ENCODE measurements at regions not wholly inside any gene's neighbourhood (a gene's known extent, or its start where the extent isn't known, plus 50 kb on each side); places are given as distances from the start of the nearest gene placed in this dataset.

- Histone ChIP-seq H3K79me2 (ENCODE audit: control insufficient read depth, insufficient read depth, low read length) (no peaks in the 10 kb centered on the region), H3K27ac (ENCODE audit: control insufficient read depth, insufficient read depth, low read length) (no peak overlapping the region), H3K9me1 (ENCODE audit: control insufficient read depth, extremely low read depth, insufficient read depth, low read length) (no peaks in the 10 kb centered on the region), H3K36me3 (ENCODE audit: control insufficient read depth in 2 of 2, extremely low read depth in 1 of 2, insufficient read depth in 2 of 2, low read length in 2 of 2) (no peaks in the 10 kb centered on the region), H3K4me3 (ENCODE audit: control insufficient read depth in 2 of 3, extremely low read depth in 1 of 3, insufficient read depth in 2 of 3, low read depth in 1 of 3, low read length in 3 of 3) (no peak overlapping the region), H3K27me3 (ENCODE audit: control insufficient read depth, extremely low read depth, insufficient read depth, low read length) (no peaks in the 10 kb centered on the region), H3K4me2 (ENCODE audit: control insufficient read depth, extremely low read depth, insufficient read depth, low read depth, low read length) (no peak overlapping the region), H3K9ac (ENCODE audit: control insufficient read depth, extremely low read depth, insufficient read depth, low read length) (no peak overlapping the region), H4K20me1 (ENCODE audit: control insufficient read depth, extremely low read depth, insufficient read depth, low read length) (no peaks in the 10 kb centered on the region), H2AFZ (ENCODE audit: control insufficient read depth, low read length) (no peak overlapping the region), H3K4me1 (ENCODE audit: control insufficient read depth, extremely low read depth, insufficient read depth, low read length) (no peaks in the 10 kb centered on the region), H3K9me3 (ENCODE audit: control insufficient read depth, low read depth, low read length) (no peaks in the 10 kb centered on the region)
- FAIRE-seq (peak; percentile 34), DNase-seq (ENCODE audit: low read depth, low spot score) (no peak)
- dilution Hi-C loops (cut with MboI; ENCODE audit: extremely low pct_ligation_motif_present, low sequenced_read_pairs), result no loop called here
- TF ChIP-seq CTCF (optimal IDR thresholded peaks at IDR 0.05 in 1 of 3, IDR thresholded peaks at IDR 0.05 in 1 of 3, conservative IDR thresholded peaks at IDR 0.05 in 1 of 3; ENCODE audit: extremely low read depth in 1 of 3, insufficient read depth in 2 of 3, low read length in 3 of 3), result no peak
- no peak for TF ChIP-seq EZH2 (IDR thresholded peaks at IDR 0.05; ENCODE audit: low read length)
Measured at GRCh38 chr13:109654341-109655205, 131.8 kb downstream of the IRS2 start.

- Histone ChIP-seq H3K36me3 (ENCODE audit: control insufficient read depth in 2 of 2, extremely low read depth in 1 of 2, insufficient read depth in 2 of 2, low read length in 2 of 2) (no peaks in the 10 kb centered on the region), H4K20me1 (ENCODE audit: control insufficient read depth, extremely low read depth, insufficient read depth, low read length) (no peaks in the 10 kb centered on the region), H3K4me1 (ENCODE audit: control insufficient read depth, extremely low read depth, insufficient read depth, low read length) (no peaks in the 10 kb centered on the region), H3K9ac (ENCODE audit: control insufficient read depth, extremely low read depth, insufficient read depth, low read length) (no peak overlapping the region), H3K4me3 (ENCODE audit: control insufficient read depth in 2 of 3, extremely low read depth in 1 of 3, insufficient read depth in 2 of 3, low read depth in 1 of 3, low read length in 3 of 3) (no peak overlapping the region), H3K27ac (ENCODE audit: control insufficient read depth, insufficient read depth, low read length) (no peak overlapping the region), H3K79me2 (ENCODE audit: control insufficient read depth, insufficient read depth, low read length) (no peaks in the 10 kb centered on the region), H3K9me1 (ENCODE audit: control insufficient read depth, extremely low read depth, insufficient read depth, low read length) (no peaks in the 10 kb centered on the region), H3K9me3 (ENCODE audit: control insufficient read depth, low read depth, low read length) (no peaks in the 10 kb centered on the region), H3K4me2 (ENCODE audit: control insufficient read depth, extremely low read depth, insufficient read depth, low read depth, low read length) (no peak overlapping the region), H2AFZ (ENCODE audit: control insufficient read depth, low read length) (peak overlapping the region; percentile 74), H3K27me3 (ENCODE audit: control insufficient read depth, extremely low read depth, insufficient read depth, low read length) (no peaks in the 10 kb centered on the region)
- TF ChIP-seq CTCF (optimal IDR thresholded peaks at IDR 0.05 in 1 of 3, IDR thresholded peaks at IDR 0.05 in 1 of 3, conservative IDR thresholded peaks at IDR 0.05 in 1 of 3; ENCODE audit: extremely low read depth in 1 of 3, insufficient read depth in 2 of 3, low read length in 3 of 3) (no peak), EZH2 (IDR thresholded peaks at IDR 0.05; ENCODE audit: low read length) (no peak)
- DNase-seq (ENCODE audit: low read depth, low spot score) (no peak), FAIRE-seq (no peak)
- dilution Hi-C loops (cut with MboI; ENCODE audit: extremely low pct_ligation_motif_present, low sequenced_read_pairs), result no loop called here
Measured at GRCh38 chr13:109652531-109652930, 133.9 kb downstream of the IRS2 start.
